HepG2 (cell line): ENCODE measurements at regions not wholly inside any gene's neighbourhood (a gene's known extent, or its start where the extent isn't known, plus 50 kb on each side); places are given as distances from the start of the nearest gene placed in this dataset.

ENCODE experiments used
- ESRRA ChIP-seq: sonication (generic); formaldehyde crosslinking; IDR thresholded peaks from 2 replicates; pipeline ENCODE4 v1.5.1; 2020; ENCODE audit warnings: mild to moderate bottlenecking, low read depth, missing genetic modification reagents
- FOXP1 ChIP-seq, 2 experiments: fragments of 450-650 bp in 1 of 2; IDR thresholded peaks; 2 replicates each; pipeline ENCODE4 v1.6.1; 2017 to 2018; ENCODE audit warnings: antibody characterized with exemption in 1 of 2
- GMEB1 ChIP-seq: sonication (generic); formaldehyde crosslinking; IDR thresholded peaks from 2 replicates; pipeline ENCODE4 v1.5.1; 2020; ENCODE audit warnings: missing genetic modification reagents, mild to moderate bottlenecking, borderline replicate concordance
- HNF1A ChIP-seq, 2 experiments: sonication (generic) in 1 of 2; formaldehyde crosslinking in 1 of 2; IDR thresholded peaks; 2 replicates each; pipeline versions ENCODE4 v1.4.0 to v1.6.1; 2016 to 2020; ENCODE audit warnings: borderline replicate concordance in 1 of 2, low read depth in 1 of 2, mild to moderate bottlenecking in 1 of 2, missing genetic modification reagents in 1 of 2
- MAX ChIP-seq: IDR thresholded peaks from 2 replicates; pipeline ENCODE4 v1.6.1; 2012; ENCODE audit warnings: inconsistent platforms
- MBD4 ChIP-seq: IDR thresholded peaks from 2 replicates; pipeline ENCODE4 v1.6.1; 2012; ENCODE audit warnings: low read length, inconsistent platforms, borderline replicate concordance
- NFRKB ChIP-seq: fragments of 450-650 bp; IDR thresholded peaks from 2 replicates; pipeline ENCODE4 v1.6.1; 2017
- POLR2A ChIP-seq, 2 experiments: IDR thresholded peaks; 2 replicates each; pipeline ENCODE4 v1.6.1; 2011; ENCODE audit warnings: low read depth in 2 of 2, low read length in 2 of 2, mild to moderate bottlenecking in 1 of 2, moderate library complexity in 1 of 2; ENCODE audit not compliant: insufficient read depth in 1 of 2
- SMAD1 ChIP-seq: sonication (generic); formaldehyde crosslinking; IDR thresholded peaks from 2 replicates; pipeline ENCODE4 v1.4.0; 2020; ENCODE audit warnings: missing genetic modification reagents, low read depth, mild to moderate bottlenecking, borderline replicate concordance
- TRAFD1 ChIP-seq: sonication (generic); formaldehyde crosslinking; IDR thresholded peaks from 2 replicates; pipeline ENCODE4 v1.5.1; 2020; ENCODE audit warnings: missing genetic modification reagents, mild to moderate bottlenecking, borderline replicate concordance
- ZNF326 ChIP-seq: sonication (generic); formaldehyde crosslinking; IDR thresholded peaks from 2 replicates; pipeline ENCODE4 v1.4.0; 2020; ENCODE audit warnings: missing genetic modification reagents, borderline replicate concordance
- ZNF333 ChIP-seq: sonication (generic); formaldehyde crosslinking; IDR thresholded peaks from 2 replicates; pipeline ENCODE4 v1.4.0; 2020; ENCODE audit warnings: mild to moderate bottlenecking, missing genetic modification reagents, borderline replicate concordance
- ZZZ3 ChIP-seq: sonication (generic); formaldehyde crosslinking; IDR thresholded peaks from 2 replicates; pipeline ENCODE4 v1.4.0; 2020; ENCODE audit warnings: missing genetic modification reagents, mild to moderate bottlenecking, borderline replicate concordance

GRCh38 chr2:34652636-34653035, 1053.5 kb upstream of the FAM98A start:
- TF ChIP-seq NFRKB: no peak
- no peak for TF ChIP-seq SMAD1 (CRISPR knock-in tag)
- no peak for TF ChIP-seq TRAFD1 (CRISPR knock-in tag)
- TF ChIP-seq POLR2A (IDR thresholded peaks at IDR 0.05; ENCODE audit: insufficient read depth in 1 of 2, low read depth in 2 of 2, low read length in 2 of 2): no peak
- TF ChIP-seq ZNF326: no peak
- TF ChIP-seq FOXP1 (IDR thresholded peaks at IDR 0.05): no peak
- TF ChIP-seq FOXP1 (CRISPR knock-in tag; IDR thresholded peaks at IDR 0.05): no peak
- TF ChIP-seq ZZZ3: no peak
- no peak for TF ChIP-seq GMEB1 (CRISPR knock-in tag)
- TF ChIP-seq HNF1A (IDR thresholded peaks at IDR 0.05; ENCODE audit: low read depth): no peak
- TF ChIP-seq HNF1A (CRISPR knock-in tag; IDR thresholded peaks at IDR 0.05; ENCODE audit: borderline replicate concordance): no peak
- no peak for TF ChIP-seq MBD4
- no peak for TF ChIP-seq ZNF333
- no peak for TF ChIP-seq ESRRA (CRISPR knock-in tag)
- no peak for TF ChIP-seq MAX
